Neural cell (in vitro differentiated cells): ENCODE measurements at regions not wholly inside any gene's neighbourhood (a gene's known extent, or its start where the extent isn't known, plus 50 kb on each side); places are given as distances from the start of the nearest gene placed in this dataset.
A peak's percentile ranks its signal among the peaks of the same experiment; 100 is the strongest.

Experiments used
- EP300 ChIP-seq: fragments of 450-650 bp; conservative IDR thresholded peaks from 2 replicates; pipeline ENCODE4 v1.6.1; 2014; ENCODE audit warnings: antibody characterized with exemption, mild to moderate bottlenecking, moderate library complexity; ENCODE audit not compliant: poor library complexity, severe bottlenecking
- EZH2 ChIP-seq: fragments of 200-600, 300-800 bp; shearing (Covaris generic), sonication (generic); IDR thresholded peaks from 2 replicates; pipeline ENCODE4 v1.6.1; 2014; ENCODE audit warnings: antibody characterized with exemption, low read length, borderline replicate concordance, mild to moderate bottlenecking; ENCODE audit not compliant: insufficient read depth, poor library complexity, severe bottlenecking
- MXI1 ChIP-seq: fragments of 450-650 bp; conservative IDR thresholded peaks from 2 replicates; pipeline ENCODE4 v1.6.1; 2014; ENCODE audit warnings: antibody characterized with exemption, mild to moderate bottlenecking; ENCODE audit not compliant: poor library complexity, severe bottlenecking
- POLR2AphosphoS5 ChIP-seq: IDR thresholded peaks from 2 replicates; pipeline ENCODE4 v1.6.1; 2012
- RAD21 ChIP-seq: fragments of 450-650 bp; conservative IDR thresholded peaks from 2 replicates; pipeline ENCODE4 v1.6.1; 2014; ENCODE audit warnings: antibody characterized with exemption, mild to moderate bottlenecking, moderate library complexity
- SMC3 ChIP-seq: fragments of 450-650 bp; conservative IDR thresholded peaks from 2 replicates; pipeline ENCODE4 v1.6.1; 2014; ENCODE audit warnings: antibody characterized with exemption, mild to moderate bottlenecking, moderate library complexity; ENCODE audit not compliant: poor library complexity
- TAF1 ChIP-seq: IDR thresholded peaks from 2 replicates; pipeline ENCODE4 v1.6.1; 2012; ENCODE audit warnings: low read depth
- TF ChIP-seq, protein P1 (sequence below): fragments of 450-650 bp; IDR thresholded peaks from 2 replicates; pipeline ENCODE4 v1.5.1; 2014; ENCODE audit warnings: antibody characterized with exemption, mild to moderate bottlenecking, moderate library complexity; ENCODE audit not compliant: poor library complexity, severe bottlenecking
- TF ChIP-seq, protein P2 (sequence below): IDR thresholded peaks from 2 replicates; pipeline ENCODE4 v1.6.1; 2012; ENCODE audit warnings: borderline replicate concordance

DNA sequence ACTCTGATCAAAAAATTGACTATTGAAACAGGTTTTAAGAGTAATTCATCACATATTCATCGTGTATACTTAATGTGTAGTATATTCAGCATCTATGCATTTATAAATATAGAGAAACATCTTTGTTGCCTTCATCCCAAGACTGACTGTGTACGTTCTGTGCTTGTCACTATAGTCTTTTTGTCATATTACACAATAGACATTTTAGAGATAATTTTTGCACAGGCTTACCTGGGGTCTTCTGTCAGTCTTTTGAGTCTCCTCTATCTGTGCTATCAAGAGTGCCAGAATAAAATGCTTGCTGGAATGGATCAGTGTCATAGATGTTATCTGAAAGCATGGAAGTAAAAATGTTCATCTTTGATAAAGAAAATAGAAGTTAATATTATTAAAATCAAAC lies 1047.7 kb upstream of the NRXN1 start:
- TF ChIP-seq POLR2AphosphoS5 = peak; percentile 58
- TF ChIP-seq, protein P1, sequence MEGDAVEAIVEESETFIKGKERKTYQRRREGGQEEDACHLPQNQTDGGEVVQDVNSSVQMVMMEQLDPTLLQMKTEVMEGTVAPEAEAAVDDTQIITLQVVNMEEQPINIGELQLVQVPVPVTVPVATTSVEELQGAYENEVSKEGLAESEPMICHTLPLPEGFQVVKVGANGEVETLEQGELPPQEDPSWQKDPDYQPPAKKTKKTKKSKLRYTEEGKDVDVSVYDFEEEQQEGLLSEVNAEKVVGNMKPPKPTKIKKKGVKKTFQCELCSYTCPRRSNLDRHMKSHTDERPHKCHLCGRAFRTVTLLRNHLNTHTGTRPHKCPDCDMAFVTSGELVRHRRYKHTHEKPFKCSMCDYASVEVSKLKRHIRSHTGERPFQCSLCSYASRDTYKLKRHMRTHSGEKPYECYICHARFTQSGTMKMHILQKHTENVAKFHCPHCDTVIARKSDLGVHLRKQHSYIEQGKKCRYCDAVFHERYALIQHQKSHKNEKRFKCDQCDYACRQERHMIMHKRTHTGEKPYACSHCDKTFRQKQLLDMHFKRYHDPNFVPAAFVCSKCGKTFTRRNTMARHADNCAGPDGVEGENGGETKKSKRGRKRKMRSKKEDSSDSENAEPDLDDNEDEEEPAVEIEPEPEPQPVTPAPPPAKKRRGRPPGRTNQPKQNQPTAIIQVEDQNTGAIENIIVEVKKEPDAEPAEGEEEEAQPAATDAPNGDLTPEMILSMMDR = no peak
- no peak for TF ChIP-seq TAF1
- no peak for TF ChIP-seq EZH2
- no peak for TF ChIP-seq RAD21
- TF ChIP-seq SMC3 = no peak
- TF ChIP-seq, protein P2, sequence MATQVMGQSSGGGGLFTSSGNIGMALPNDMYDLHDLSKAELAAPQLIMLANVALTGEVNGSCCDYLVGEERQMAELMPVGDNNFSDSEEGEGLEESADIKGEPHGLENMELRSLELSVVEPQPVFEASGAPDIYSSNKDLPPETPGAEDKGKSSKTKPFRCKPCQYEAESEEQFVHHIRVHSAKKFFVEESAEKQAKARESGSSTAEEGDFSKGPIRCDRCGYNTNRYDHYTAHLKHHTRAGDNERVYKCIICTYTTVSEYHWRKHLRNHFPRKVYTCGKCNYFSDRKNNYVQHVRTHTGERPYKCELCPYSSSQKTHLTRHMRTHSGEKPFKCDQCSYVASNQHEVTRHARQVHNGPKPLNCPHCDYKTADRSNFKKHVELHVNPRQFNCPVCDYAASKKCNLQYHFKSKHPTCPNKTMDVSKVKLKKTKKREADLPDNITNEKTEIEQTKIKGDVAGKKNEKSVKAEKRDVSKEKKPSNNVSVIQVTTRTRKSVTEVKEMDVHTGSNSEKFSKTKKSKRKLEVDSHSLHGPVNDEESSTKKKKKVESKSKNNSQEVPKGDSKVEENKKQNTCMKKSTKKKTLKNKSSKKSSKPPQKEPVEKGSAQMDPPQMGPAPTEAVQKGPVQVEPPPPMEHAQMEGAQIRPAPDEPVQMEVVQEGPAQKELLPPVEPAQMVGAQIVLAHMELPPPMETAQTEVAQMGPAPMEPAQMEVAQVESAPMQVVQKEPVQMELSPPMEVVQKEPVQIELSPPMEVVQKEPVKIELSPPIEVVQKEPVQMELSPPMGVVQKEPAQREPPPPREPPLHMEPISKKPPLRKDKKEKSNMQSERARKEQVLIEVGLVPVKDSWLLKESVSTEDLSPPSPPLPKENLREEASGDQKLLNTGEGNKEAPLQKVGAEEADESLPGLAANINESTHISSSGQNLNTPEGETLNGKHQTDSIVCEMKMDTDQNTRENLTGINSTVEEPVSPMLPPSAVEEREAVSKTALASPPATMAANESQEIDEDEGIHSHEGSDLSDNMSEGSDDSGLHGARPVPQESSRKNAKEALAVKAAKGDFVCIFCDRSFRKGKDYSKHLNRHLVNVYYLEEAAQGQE = no peak
- no peak for TF ChIP-seq MXI1
- peak; percentile 86 for TF ChIP-seq EP300
